ENCODE measurements at regions not wholly inside any gene's neighbourhood (a gene's known extent, or its start where the extent isn't known, plus 50 kb on each side); places are given as distances from the start of the nearest gene placed in this dataset.

DNA sequence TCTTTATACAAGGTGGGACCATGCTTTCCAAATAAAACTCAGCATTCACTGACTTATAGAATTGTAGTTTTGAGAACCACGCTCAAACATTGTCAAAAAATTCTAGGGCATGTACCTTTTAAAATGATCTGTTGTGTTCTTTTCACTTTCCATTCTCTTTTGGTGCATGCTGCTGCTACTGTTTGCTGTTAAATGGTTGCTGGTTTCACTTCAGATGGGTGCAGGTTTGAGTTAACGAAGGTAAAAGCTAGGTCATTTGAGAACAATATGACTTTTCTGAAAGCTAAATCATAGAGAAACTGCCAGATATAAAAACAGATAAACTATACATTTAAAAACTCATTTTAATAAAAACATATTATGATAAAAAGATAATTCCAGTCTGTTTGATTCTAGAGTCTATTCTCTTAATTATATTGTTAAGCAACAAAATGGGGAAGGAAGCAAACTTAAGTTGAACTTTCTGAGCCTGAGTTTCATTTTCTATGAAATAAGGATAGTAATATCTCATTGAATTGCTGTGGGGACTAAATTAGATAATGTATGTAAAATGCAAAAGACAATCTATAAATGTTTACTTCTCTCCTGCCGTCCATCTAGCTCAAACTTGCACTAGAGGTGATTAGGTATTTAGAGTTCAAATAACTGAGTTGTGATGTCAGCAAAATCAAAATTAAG lies 82.4 kb downstream of the OXSM start:
- TF ChIP-seq, protein P1, sequence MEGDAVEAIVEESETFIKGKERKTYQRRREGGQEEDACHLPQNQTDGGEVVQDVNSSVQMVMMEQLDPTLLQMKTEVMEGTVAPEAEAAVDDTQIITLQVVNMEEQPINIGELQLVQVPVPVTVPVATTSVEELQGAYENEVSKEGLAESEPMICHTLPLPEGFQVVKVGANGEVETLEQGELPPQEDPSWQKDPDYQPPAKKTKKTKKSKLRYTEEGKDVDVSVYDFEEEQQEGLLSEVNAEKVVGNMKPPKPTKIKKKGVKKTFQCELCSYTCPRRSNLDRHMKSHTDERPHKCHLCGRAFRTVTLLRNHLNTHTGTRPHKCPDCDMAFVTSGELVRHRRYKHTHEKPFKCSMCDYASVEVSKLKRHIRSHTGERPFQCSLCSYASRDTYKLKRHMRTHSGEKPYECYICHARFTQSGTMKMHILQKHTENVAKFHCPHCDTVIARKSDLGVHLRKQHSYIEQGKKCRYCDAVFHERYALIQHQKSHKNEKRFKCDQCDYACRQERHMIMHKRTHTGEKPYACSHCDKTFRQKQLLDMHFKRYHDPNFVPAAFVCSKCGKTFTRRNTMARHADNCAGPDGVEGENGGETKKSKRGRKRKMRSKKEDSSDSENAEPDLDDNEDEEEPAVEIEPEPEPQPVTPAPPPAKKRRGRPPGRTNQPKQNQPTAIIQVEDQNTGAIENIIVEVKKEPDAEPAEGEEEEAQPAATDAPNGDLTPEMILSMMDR (IDR thresholded peaks at IDR 0.05) = no peak
- no peak for TF ChIP-seq EZH2phosphoT487 (IDR thresholded peaks at IDR 0.05)
